HG03064 (cell line): ENCODE measurements at regions not wholly inside any gene's neighbourhood (a gene's known extent, or its start where the extent isn't known, plus 50 kb on each side); places are given as distances from the start of the nearest gene placed in this dataset.
A peak's percentile ranks its signal among the peaks of the same experiment; 100 is the strongest.

Source experiments
- ATAC-seq: cut with Tn5 transposase; IDR thresholded peaks from one replicate; pipeline ENCODE4 v1.9.1; 2021; ENCODE audit warnings: low read depth; ENCODE audit not compliant: unreplicated experiment

GRCh38 chr13:50585674-50586413, 257.6 kb downstream of the DLEU7 start:
- ATAC-seq, result no peak

GRCh38 chr13:50586414-50587083, 256.9 kb downstream of the DLEU7 start:
- ATAC-seq, result no peak

DNA sequence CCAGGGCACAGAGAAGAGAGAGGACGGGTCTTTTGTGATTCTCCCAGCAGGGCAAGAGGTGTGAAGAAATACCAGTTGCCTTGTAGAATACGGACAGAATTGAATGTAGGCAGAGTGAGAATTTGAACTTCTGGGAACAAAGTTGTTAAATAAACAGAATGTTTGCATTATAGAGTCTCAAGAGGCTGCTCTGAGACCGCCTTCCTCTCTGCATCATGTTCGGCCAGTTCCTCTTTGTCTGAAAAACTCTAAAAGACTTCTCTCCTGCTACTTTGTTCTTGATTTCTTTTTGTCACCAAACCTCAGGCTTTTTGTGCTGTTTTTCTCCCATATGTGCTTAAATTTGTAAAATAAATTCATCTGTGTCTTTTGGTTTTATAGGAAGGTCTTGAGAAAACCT, 256.4 kb downstream of the DLEU7 start:
- ATAC-seq, result no peak

DNA sequence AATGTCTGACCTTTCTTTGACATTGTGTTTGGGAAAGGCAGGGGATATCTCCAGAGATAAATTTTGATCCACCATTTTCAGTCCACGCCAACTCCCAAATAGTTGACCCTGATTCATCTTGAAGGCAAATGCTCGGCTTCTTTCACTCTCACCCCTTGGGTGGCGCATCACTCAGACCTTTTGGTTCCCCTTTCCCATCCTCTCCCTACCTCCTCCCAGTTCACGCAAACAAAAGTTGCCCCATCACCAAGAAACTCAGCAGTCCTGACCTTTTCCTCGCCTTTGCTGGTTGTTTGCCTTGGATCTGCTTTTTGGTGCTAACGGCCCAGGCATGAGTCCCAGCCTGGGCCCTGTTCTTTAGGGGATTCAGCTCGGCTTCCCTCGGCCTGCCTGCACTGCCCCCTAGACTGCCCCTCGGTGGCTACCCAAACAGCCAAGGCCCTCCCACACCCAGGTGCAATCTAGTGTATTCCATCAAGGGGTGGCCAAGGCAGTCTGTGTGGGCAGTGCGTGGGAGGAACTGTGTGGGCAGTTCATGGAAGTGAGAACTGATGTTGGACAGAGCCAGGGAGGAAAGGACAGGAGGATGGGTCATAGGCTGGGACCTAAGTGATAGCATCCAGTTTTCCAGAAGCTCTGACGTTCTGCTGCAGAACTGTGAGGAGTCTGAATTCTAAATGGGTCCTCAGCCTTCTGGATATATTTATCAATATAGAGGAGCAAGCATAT, 255.7 kb downstream of the DLEU7 start:
- no peak for ATAC-seq

DNA sequence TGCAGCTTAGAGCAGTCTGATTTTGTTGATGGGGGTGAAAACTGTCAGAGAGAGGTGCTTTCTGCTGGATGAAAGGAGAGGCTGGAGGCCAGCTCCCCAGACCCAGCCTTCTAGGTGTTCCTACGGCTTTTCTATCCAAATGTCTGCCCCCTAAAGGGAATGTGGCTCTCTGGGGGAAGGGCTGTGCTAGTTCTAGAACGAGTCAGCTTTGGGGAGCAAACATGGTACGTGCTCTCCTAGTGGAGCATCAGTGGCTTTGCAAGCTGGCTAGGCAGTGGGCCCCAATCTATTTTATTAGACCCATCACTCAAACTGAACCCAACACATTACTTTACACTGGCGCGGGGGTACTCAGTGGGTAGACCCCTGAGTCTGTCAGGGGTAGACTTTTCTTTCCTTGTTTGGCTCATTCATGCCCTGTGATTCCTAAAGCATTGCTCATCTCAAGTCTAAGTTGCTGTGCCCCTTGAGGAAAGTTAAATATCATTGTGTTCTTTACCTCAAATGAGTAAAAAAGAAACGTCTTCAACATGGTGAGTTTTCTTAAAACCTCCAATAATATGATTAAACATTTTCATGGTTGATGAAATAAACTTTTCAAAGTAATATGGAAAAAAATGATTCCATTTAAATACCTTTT, 254.9 kb downstream of the DLEU7 start:
- no peak for ATAC-seq

- ATAC-seq, result no peak
Measured at GRCh38 chr13:50589139-50589538, 254.4 kb downstream of the DLEU7 start.

DNA sequence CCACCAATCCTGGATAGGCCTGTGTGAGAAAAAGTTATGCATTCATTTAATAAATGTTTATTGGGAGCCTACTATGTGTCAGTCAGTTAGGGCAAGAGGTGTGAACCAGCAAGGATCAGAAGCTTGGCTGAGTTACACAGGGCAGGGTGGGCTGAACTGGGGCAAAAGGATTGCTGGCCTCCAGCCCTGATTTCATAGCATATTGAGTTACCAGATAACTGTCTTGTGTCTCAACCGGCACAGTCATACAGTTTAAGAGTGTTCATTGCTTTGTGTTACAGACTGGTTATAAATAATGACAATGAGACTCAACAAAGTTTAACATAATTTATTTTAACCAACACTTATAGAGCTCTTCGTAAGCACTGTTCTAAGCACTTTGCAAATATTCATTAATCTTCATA, 253.8 kb downstream of the DLEU7 start:
- ATAC-seq, result no peak

- ATAC-seq, result no peak
Measured at GRCh38 chr13:50592412-50593155, 250.9 kb downstream of the DLEU7 start.

GRCh38 chr13:50593207-50593606, 250.3 kb downstream of the DLEU7 start:
- ATAC-seq, result no peak

DNA sequence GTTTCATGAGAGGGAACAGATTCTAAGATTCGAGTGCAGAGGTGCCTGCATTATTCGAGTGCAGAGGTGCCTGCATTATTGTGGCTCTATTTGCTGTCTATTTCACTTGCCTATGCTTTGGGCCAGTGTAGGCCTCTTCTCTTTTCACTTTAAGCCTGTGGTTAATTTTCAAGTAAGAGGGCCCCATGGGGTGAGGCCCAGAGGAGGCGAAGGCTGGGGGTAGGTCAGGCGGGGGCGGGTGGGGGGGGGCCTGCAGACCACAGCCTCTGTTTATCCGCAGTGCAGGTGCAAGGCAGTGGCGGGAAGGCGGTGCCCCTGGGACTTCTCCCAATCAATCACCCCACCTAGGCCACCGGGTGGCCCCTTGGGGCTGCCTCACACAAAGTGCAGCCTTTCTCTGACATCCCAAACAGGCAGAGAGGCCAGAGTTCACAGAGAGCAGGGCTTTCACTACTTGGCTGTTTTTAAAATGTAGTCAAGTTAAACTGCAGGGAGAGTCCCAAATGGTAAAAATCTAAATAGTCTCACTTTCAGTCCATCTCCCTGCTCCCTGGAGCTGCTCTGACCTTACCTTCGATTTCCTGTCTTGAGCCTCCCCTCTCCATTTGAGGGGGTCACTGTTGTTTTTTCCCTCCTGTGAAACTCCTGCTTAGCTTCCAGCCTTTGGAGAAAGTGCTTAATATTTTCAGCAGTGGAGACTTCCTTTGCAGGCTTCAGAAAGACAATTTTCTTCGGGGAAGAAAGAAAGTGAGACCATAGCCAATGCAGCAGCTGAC, 249.0 kb downstream of the DLEU7 start:
- ATAC-seq, result peak; percentile 83

- ATAC-seq, result no peak
Measured at GRCh38 chr13:50595196-50595595, 248.3 kb downstream of the DLEU7 start.

- ATAC-seq, result no peak
Measured at GRCh38 chr13:50596156-50596555, 247.3 kb downstream of the DLEU7 start.

- ATAC-seq, result no peak
Measured at GRCh38 chr13:50596776-50597203, 246.7 kb downstream of the DLEU7 start.

DNA sequence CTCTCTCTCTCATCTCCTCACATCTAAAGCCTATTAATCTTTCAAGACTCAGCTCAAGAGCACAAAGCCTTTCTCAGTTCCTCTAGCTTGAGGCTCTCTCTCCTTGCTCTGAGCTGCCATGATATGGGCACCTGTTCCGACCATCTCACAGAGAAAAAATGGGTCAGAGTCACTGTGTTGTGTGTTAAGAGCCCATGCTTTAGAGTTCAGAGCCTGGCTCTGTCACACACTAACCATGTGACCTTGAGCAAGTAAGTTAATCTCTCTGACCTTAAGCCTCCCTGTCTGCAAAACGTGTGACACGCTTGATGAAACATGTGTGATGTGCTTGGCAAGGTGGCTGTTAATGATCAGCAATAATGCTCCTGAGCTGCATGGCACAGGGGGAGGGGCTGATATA, 245.2 kb downstream of the DLEU7 start:
- ATAC-seq, result peak; percentile 37

GRCh38 chr13:50599046-50599445, 244.4 kb downstream of the DLEU7 start:
- ATAC-seq, result no peak

DNA sequence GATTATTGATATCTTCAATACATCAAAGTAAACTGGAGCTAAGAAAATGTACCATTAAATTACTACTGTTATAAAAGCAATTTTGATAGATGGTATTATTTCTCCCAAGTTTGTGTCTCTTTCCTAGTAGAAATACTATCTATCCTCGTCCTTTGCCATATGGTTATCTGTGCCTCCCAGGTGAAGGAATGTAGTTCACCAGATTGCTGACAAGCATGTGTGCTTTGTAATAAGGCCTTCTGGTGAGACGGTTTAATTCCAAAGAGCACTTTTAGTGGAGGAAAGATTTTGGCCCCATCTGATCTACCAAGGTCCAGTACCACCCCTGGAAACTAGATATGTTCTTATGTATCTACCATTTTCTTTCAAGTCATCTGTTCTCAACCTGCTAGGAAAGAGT, 243.6 kb downstream of the DLEU7 start:
- no peak for ATAC-seq

DNA sequence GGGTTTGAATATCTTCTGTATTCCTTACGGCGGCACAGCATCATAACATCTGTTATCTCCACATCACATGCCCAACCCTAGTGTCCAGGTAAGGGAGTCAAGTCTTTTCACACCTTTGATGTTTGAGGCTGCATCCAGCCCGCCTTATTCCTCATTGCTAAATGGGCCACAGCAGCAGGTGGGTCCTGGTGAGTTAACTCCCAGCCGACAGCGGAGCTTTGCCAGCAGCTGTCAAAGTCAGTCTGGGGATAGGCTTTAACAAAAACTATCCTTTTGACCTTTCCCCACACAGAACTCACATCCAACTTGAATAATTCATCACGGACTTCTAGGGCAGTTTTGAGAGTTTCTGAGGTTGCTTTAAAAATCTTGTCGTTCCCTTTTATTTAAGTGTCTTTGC, 235.1 kb downstream of the DLEU7 start:
- ATAC-seq, result no peak

GRCh38 chr13:50609011-50609410, 234.5 kb downstream of the DLEU7 start:
- no peak for ATAC-seq

GRCh38 chr13:50610238-50610637, 233.3 kb downstream of the DLEU7 start:
- no peak for ATAC-seq
